HCT116 (cell line): ENCODE measurements at regions not wholly inside any gene's neighbourhood (a gene's known extent, or its start where the extent isn't known, plus 50 kb on each side); places are given as distances from the start of the nearest gene placed in this dataset.

ENCODE experiments used
- ATAC-seq: fragments of 200-7000 bp; cut with Tn5 transposase; 2 replicates; pipeline ENCODE4 v1.9.1; 2020; ENCODE audit warnings: mild to moderate bottlenecking, moderate library complexity
- BruUV-seq: library from RNA; stranded (reverse); fragments of 400-500 nt; replicated peaks from 2 replicates; lab custom pipeline; 2021; lab: Mats Ljungman, UMichigan
- CTCF ChIA-PET: fragments of 300-600 bp; sonication (Branson Sonifier 250); formaldehyde crosslinking; loops from one replicate; lab custom pipeline; 2021; ENCODE audit warnings: antibody characterized with exemption; lab: Charles Lee
- POLR2A ChIA-PET: fragments of 300-600, 350-600 bp; sonication (Branson Sonifier 250); formaldehyde crosslinking; loops from one replicate; lab custom pipeline; 2021; ENCODE audit warnings: antibody characterized with exemption; lab: Charles Lee
- RAD21 ChIA-PET, 2 experiments: fragments of 300-600 bp; sonication (Branson Sonifier 250); formaldehyde crosslinking; loops; one replicate each; lab custom pipeline; 2023; ENCODE audit warnings: low total read pairs in 2 of 2; ENCODE audit not compliant: uncharacterized antibody in 2 of 2, unreplicated experiment in 2 of 2, low non-redundant PET in 1 of 2; lab: Charles Lee
- DNase-seq: peaks from one replicate; pipeline ENCODE4 v3.0.0-alpha.2; 2010; ENCODE audit warnings: low read depth, low spot score
- H2AFZ ChIP-seq: fragments of 200-600 bp; shearing (Covaris generic), sonication (generic); 2 replicates; pipeline ENCODE4 v1.6.1; 2017; ENCODE audit warnings: low read depth, mixed run types, mixed read lengths, antibody characterized with exemption, low read length; ENCODE audit not compliant: poor library complexity, severe bottlenecking
- H3K27ac ChIP-seq: 2 replicates; pipeline ENCODE4 v1.5.1; 2012; ENCODE audit warnings: low read depth, low read length
- H3K27me3 ChIP-seq: fragments of 200-600 bp; sonication (generic); 2 replicates; pipeline ENCODE4 v1.6.1; 2016; ENCODE audit warnings: mixed run types, low read length, mixed read lengths; ENCODE audit not compliant: insufficient read depth
- H3K36me3 ChIP-seq, 2 experiments: fragments of 200-500 bp in 1 of 2; fragments of 200-600 bp in 1 of 2; sonication (Bioruptor generic) in 1 of 2; sonication (generic) in 1 of 2; 2 replicates each; pipeline versions ENCODE4 v1.5.1 to v1.6.1; 2014 to 2016; ENCODE audit warnings: low read length in 2 of 2, inconsistent platforms in 1 of 2, mixed read lengths in 1 of 2, mixed run types in 1 of 2; ENCODE audit not compliant: insufficient read depth in 2 of 2, control insufficient read depth in 1 of 2
- H3K4me1 ChIP-seq, 2 experiments: fragments of 200-600 bp in 1 of 2; sonication (generic) in 1 of 2; 2 replicates each; pipeline versions ENCODE4 v1.5.1 to v1.6.1; 2012 to 2017; ENCODE audit warnings: low read length in 2 of 2, inconsistent platforms in 1 of 2, mild to moderate bottlenecking in 1 of 2, mixed read lengths in 1 of 2, mixed run types in 1 of 2, moderate library complexity in 1 of 2; ENCODE audit not compliant: insufficient read depth in 2 of 2, control insufficient read depth in 1 of 2
- H3K4me2 ChIP-seq: fragments of 200-600 bp; sonication (generic); 2 replicates; pipeline ENCODE4 v1.6.1; 2017; ENCODE audit warnings: mixed run types, low read length, mixed read lengths
- H3K4me3 ChIP-seq, 2 experiments: fragments of 200-600 bp in 1 of 2; sonication (generic) in 1 of 2; replicated peaks in 1 of 2; 2 replicates each; pipeline ENCODE4 v1.5.1; 2011 to 2016; ENCODE audit warnings: low read length in 2 of 2, control low read depth in 1 of 2, low read depth in 1 of 2, mild to moderate bottlenecking in 1 of 2, mixed read lengths in 1 of 2, mixed run types in 1 of 2
- H3K79me2 ChIP-seq: fragments of 200-600 bp; sonication (generic); 2 replicates; pipeline ENCODE4 v1.6.1; 2017; ENCODE audit warnings: mild to moderate bottlenecking, mixed run types, low read length, moderate library complexity, mixed read lengths; ENCODE audit not compliant: insufficient read depth
- H3K9ac ChIP-seq: fragments of 200-600 bp; sonication (generic); 2 replicates; pipeline ENCODE4 v1.6.1; 2016; ENCODE audit warnings: low read length, mixed read lengths
- H3K9me2 ChIP-seq: fragments of 200-600 bp; sonication (generic), shearing (Covaris generic); 2 replicates; pipeline ENCODE4 v1.6.1; 2017; ENCODE audit warnings: mixed run types, mild to moderate bottlenecking, moderate library complexity; ENCODE audit not compliant: insufficient read depth
- H3K9me3 ChIP-seq, 2 experiments: fragments of 200-500 bp in 1 of 2; fragments of 200-600 bp in 1 of 2; sonication (Bioruptor generic) in 1 of 2; sonication (generic) in 1 of 2; 2 replicates each; pipeline ENCODE4 v1.6.1; 2014 to 2017; ENCODE audit warnings: low read length in 2 of 2, mixed read lengths in 2 of 2, inconsistent platforms in 1 of 2, low read depth in 1 of 2, mild to moderate bottlenecking in 1 of 2, mixed run types in 1 of 2, moderate library complexity in 1 of 2; ENCODE audit not compliant: control insufficient read depth in 1 of 2, insufficient read depth in 1 of 2
- H4K20me1 ChIP-seq: fragments of 200-600 bp; sonication (generic), shearing (Covaris generic); 2 replicates; pipeline ENCODE4 v1.6.1; 2017; ENCODE audit warnings: mixed run types, mild to moderate bottlenecking, moderate library complexity; ENCODE audit not compliant: insufficient read depth
- CBX3 ChIP-seq: IDR thresholded peaks from 2 replicates; pipeline ENCODE4 v1.6.1; 2012; ENCODE audit warnings: low read depth
- CEBPB ChIP-seq: IDR thresholded peaks from 2 replicates; pipeline ENCODE4 v1.6.1; 2012; ENCODE audit warnings: low read depth
- EGR1 ChIP-seq: IDR thresholded peaks from 2 replicates; pipeline ENCODE4 v1.6.1; 2012; ENCODE audit warnings: low read depth
- FOSL1 ChIP-seq: IDR thresholded peaks from 2 replicates; pipeline ENCODE4 v1.6.1; 2012; ENCODE audit warnings: low read depth
- POLR2A ChIP-seq: IDR thresholded peaks from 2 replicates; pipeline ENCODE4 v1.7.0; 2011; ENCODE audit warnings: borderline replicate concordance; ENCODE audit not compliant: insufficient read depth, insufficient read length; ENCODE audit errors: extremely low read depth
- SRF ChIP-seq: IDR thresholded peaks from 2 replicates; pipeline ENCODE4 v1.6.1; 2012; ENCODE audit warnings: low read depth
- YY1 ChIP-seq: IDR thresholded peaks from 2 replicates; pipeline ENCODE4 v1.6.1; 2011; ENCODE audit warnings: low read length, low read depth, moderate library complexity, mild to moderate bottlenecking; ENCODE audit not compliant: insufficient replicate concordance; ENCODE audit errors: extremely low read depth
- ZBTB33 ChIP-seq: IDR thresholded peaks from 2 replicates; pipeline ENCODE4 v1.6.1; 2011; ENCODE audit warnings: mild to moderate bottlenecking, low read length, moderate library complexity; ENCODE audit not compliant: insufficient replicate concordance; ENCODE audit errors: extremely low read depth
- intact Hi-C: fragments of 100-400 bp; cut with micrococcal nuclease; formaldehyde crosslinking; loops from 2 replicates; pipeline ENCODE4 v1.10.0; 2022

- TF ChIP-seq CBX3 (no peak), YY1 (no peak), SRF (no peak), CEBPB (no peak)
Measured at GRCh38 chr17:51395621-51396020, 135.3 kb downstream of the UTP18 start (continued).

GRCh38 chr17:51397361-51398127, 137.2 kb downstream of the UTP18 start:
- ATAC-seq = peak; percentile 78
- ChIA-PET POLR2A (no interaction called here), RAD21 (no interaction called here), CTCF (interaction anchor here (1.1 kb wide), 1 partner anchor 38 kb away, joined by 4 read pairs; no protein-coding TSS in a partner anchor)
- TF ChIP-seq EGR1 (no peak), POLR2A (no peak), ZBTB33 (no peak), CBX3 (no peak), FOSL1 (peak; percentile 33; the same call in 1 of the 2 replicates)
- peaks cover 0 to 14% of the 10 kb centered on the region in 2 experiments; a peak in 3 of 4 replicates for H3K4me1 ChIP-seq
- H3K4me2 ChIP-seq = peak overlapping the region; percentile 31
- H3K27me3 ChIP-seq = no peaks in the 10 kb centered on the region
- no peak overlapping the region for H2AFZ ChIP-seq
- no peak overlapping the region for H3K9ac ChIP-seq
- no peak overlapping the region for H3K4me3 ChIP-seq
- no peaks in the 10 kb centered on the region for H3K9me3 ChIP-seq
- H3K79me2 ChIP-seq = no peaks in the 10 kb centered on the region
- peak; percentile 56 for DNase-seq
- H3K36me3 ChIP-seq = no peaks in the 10 kb centered on the region
- H4K20me1 ChIP-seq = no peaks in the 10 kb centered on the region
- intact Hi-C loops = no loop called here
- H3K27ac ChIP-seq = no peak overlapping the region
- no peaks in the 10 kb centered on the region for H3K9me2 ChIP-seq
- BruUV-seq = no TSS peak
